GM21576 (cell line): ENCODE measurements at regions not wholly inside any gene's neighbourhood (a gene's known extent, or its start where the extent isn't known, plus 50 kb on each side); places are given as distances from the start of the nearest gene placed in this dataset.
"Not testable (repeated sequence)": the region's sequence is repeated elsewhere in the genome, so short reads cannot be mapped to it uniquely, and the experiment has no call there.

Experiments used
- ATAC-seq: cut with Tn5 transposase; IDR thresholded peaks from one replicate; pipeline ENCODE4 v1.9.1; 2021; ENCODE audit warnings: mild to moderate bottlenecking, moderate library complexity; ENCODE audit not compliant: unreplicated experiment

DNA sequence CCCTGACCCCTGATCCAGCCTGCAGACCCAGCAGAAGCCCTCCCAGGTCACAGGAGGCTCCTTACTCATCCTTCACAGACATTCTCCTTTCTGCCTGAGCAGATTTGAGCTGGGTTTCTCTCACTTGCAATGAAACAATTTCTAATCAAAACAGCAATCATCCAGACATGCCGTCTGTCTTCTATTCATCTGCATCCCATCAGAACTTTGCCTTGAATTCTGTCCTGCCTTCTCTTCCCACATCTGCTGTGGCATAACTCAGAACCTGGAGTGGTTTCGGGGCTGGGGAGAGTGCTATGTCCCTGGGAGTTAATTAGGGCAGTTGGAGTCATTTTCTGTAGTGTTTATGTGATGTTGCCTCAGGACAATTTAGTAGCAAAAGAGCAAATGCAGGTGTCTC lies 278.6 kb downstream of the CBLN1 start:
- no peak for ATAC-seq

DNA sequence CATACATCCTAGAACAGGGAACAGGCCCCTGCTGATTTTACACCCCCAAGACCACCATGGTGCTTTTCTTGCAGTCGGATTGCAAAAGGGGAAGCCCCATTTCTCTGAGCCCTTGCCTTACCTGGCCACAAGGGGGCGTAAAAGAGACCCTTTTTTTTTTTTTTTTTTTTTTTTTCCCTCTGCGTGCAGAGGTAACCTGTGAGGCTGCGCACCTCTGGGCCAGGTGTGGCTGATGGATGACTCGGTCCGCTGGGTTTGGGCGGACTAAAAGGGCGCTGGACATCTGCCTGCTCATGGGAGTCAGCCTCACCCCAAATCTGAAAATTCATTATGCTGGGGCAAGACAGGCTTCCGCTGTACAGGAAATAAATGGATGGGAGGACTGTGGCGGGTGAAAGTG lies 281.0 kb downstream of the CBLN1 start:
- ATAC-seq: no peak

DNA sequence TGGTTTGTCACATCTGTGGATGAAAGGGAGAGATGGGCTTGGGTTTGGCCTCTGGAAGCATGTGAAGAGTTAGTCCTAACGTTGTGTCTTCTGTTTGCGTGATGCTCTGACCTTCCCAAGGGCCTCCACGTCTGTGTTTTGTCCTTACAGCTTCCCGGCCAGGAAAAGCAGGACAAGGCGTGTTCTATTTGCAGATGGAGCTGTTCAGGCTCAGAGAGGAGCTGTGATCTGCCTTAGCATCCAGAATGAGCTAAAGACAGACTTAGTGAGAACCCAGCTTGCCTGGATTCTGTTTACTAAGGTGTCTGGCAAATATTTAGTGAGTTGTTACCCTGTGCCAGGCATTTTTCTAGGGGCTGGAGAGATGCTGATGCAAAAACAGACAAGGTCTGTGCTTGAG lies 282.1 kb downstream of the CBLN1 start:
- no peak for ATAC-seq

GRCh38 chr16:48999044-48999443 lies 282.6 kb downstream of the CBLN1 start:
- no peak for ATAC-seq

DNA sequence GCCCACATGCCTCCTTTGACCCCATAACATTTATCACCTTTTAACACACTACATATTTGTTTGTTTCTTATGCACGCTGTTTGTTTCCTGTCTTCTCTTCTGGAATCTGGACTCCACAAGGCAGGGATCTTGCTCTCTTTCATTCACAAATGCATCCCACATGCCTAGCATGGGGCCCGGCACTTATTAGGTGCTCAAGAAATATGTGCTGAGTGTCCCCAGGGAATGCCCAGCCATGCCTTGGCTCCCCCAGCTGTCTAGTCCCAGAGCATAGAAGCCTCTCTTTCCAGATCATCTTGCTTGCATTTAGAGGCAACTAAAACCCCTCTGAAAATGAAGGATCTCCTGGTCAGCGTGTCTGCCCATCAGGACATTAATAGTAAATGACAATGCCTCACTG lies 283.7 kb downstream of the CBLN1 start:
- ATAC-seq: no peak

GRCh38 chr16:48997081-48997615 lies 284.5 kb downstream of the CBLN1 start:
- ATAC-seq: no peak

DNA sequence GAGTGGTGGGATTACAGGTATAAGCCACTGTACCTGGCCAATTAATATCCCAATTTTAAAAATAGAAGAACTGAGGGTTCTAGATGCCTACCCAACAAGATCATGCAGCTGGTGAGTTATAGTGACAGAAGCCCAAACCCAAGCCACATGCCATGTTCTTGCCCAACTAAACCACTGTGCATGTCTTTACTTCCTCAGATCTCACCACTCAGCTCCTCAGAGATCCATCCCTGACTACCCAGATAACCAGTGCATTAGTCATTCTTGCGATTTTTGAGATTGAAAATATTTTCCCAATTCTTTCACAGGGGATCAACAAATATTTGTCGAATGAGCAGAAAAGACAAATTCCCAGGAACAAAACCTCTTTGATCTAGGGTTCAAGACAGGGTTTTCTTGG lies 303.1 kb downstream of the CBLN1 start:
- no peak for ATAC-seq

DNA sequence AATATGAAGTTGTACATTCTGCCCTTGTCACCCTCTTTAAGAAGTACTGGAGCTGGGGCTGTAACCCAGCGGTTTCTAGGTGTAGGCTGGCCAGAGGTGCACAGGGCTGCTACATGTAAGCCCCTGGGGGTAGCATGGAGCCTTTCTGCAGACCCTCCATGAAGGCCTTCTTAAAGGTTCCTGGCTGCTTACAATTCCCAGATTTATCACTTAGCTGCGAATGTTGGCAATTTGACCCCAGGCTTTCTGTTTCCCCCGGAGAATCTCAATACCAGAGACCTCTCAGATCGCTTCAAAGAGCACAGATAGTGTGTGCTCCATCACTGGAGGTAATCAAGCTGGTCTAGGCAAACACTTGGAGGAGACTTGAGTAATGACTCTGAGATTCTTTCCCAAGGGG lies 309.4 kb downstream of the CBLN1 start:
- ATAC-seq: no peak

DNA sequence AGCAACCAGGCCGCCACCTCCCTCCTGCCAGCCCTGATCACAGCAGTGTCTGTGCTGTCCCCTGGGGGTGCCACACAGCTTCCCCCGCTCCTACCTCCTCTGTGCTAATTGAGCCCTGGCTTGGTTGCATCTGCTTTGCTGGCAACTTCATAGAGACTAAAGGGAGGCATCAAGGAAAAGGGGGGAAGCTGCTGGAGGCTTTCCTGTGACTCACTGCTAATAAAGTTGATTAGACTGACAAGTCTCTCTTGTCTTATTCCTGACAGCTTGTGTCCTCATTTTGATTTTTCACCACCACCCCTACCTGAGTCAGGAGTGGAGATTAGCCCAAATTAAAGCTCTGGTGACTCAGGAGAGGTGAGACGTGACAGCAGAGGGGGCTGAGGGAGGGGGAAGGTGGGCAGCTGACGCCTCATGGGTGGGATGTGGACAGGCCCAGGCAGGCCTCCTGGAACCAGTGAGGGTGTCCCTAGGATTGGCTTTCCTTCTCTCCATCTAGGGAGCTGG lies 310.0 kb downstream of the CBLN1 start:
- no peak for ATAC-seq

GRCh38 chr16:48970216-48970615 lies 311.4 kb downstream of the CBLN1 start:
- ATAC-seq: no peak

DNA sequence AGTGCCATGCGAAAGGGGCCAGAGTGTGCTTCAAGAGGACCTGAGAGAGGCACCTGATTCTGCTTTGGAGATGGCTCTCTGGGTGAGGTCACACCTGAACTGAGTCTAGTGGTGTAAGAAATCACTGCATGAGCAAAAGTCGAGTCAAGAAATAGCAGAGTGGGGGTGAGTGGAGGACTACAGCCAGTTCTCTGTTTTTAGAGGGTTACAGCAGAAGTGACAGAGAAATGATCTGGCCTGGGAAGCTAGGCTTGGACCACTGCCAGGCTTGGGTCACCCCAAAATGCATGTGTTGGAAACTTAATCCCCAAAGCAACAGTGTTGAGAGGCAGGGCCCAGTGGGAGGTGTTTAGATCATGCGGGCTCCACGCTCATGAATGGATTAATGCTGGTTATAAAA lies 312.0 kb downstream of the CBLN1 start:
- ATAC-seq: no peak

DNA sequence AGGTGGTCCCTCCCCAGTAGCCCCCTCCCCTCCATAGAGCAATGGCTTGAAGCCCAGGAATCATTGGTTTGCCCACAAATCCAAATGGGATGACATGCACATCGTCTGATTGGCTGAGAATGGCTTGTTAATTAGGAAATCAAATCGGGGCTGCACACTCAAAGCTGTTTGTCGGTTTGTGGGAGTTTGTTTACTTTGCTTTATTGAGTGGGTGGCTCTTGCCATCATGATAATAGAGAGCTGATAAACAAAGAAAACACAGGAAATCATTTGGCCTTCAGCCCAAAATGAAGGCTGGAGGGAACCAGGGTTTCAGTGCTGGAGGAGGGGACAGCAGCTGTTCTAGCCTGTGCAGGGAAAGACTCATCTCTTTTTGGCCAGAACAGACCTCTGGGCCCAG lies 316.3 kb downstream of the CBLN1 start:
- ATAC-seq: no peak

GRCh38 chr16:48963901-48964615 lies 317.6 kb downstream of the CBLN1 start:
- ATAC-seq: no peak

- no peak for ATAC-seq
These were observed 318.3 kb downstream of the CBLN1 start for GRCh38 chr16:48963306-48963705.

DNA sequence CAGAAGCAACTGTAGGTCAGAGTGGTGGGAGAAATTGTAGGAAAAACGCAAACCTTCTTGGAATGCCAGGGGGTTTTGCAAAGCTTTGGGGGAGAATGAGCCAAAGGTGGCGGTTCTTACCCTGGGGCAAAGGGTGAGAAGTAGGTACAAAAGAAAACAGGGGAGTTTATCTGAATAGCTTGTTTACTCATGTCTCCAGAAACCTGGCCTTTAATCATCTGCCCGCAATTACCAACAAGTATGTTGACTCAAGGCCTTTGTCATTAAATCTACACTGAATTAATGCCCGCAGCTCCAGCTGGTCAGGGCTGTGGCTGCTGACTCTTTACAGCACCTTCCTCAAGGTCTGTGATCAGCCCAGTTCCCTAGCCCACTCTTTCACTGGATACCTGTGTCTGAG lies 320.1 kb downstream of the CBLN1 start:
- ATAC-seq: no peak

GRCh38 chr16:48960830-48961229 lies 320.8 kb downstream of the CBLN1 start:
- no peak for ATAC-seq

- ATAC-seq: no peak
These were observed 321.9 kb downstream of the CBLN1 start for GRCh38 chr16:48959747-48960146.

- ATAC-seq: no peak
These were observed 322.4 kb downstream of the CBLN1 start for GRCh38 chr16:48959204-48959603.

GRCh38 chr16:48958681-48959080 lies 323.0 kb downstream of the CBLN1 start:
- no peak for ATAC-seq

- ATAC-seq: no peak
These were observed 325.0 kb downstream of the CBLN1 start for GRCh38 chr16:48956620-48957019.

- ATAC-seq: no peak
These were observed 325.8 kb downstream of the CBLN1 start for GRCh38 chr16:48955837-48956236.

GRCh38 chr16:48951621-48952125 lies 330.0 kb downstream of the CBLN1 start:
- ATAC-seq: not testable (repeated sequence)

GRCh38 chr16:48950184-48950583 lies 331.5 kb downstream of the CBLN1 start:
- no peak for ATAC-seq
